Neutrophil (primary cell): ENCODE measurements at regions not wholly inside any gene's neighbourhood (a gene's known extent, or its start where the extent isn't known, plus 50 kb on each side); places are given as distances from the start of the nearest gene placed in this dataset.
"Not testable (repeated sequence)": the region's sequence is repeated elsewhere in the genome, so short reads cannot be mapped to it uniquely, and the experiment has no call there.

ENCODE experiments used
- H3K27ac ChIP-seq: fragments of 200-600 bp; sonication (generic); 2 replicates; pipeline ENCODE4 v1.5.1; 2016; ENCODE audit warnings: mild to moderate bottlenecking, moderate library complexity
- H3K27me3 ChIP-seq: fragments of 200-600 bp; sonication (generic); 2 replicates; pipeline ENCODE4 v1.6.0; 2016; ENCODE audit warnings: mild to moderate bottlenecking
- H3K36me3 ChIP-seq: fragments of 200-600 bp; sonication (generic); 2 replicates; pipeline ENCODE4 v1.5.1; 2017
- H3K4me1 ChIP-seq, 2 experiments: fragments of 200-600 bp in 1 of 2; sonication (generic) in 1 of 2; 1 replicate in 1 of 2; 2 replicates in 1 of 2; pipeline versions ENCODE4 v1.5.1 to v1.6.1; 2013 to 2016; ENCODE audit warnings: low read depth in 1 of 2, low read length in 1 of 2, mild to moderate bottlenecking in 1 of 2, moderate library complexity in 1 of 2; ENCODE audit not compliant: control insufficient read depth in 1 of 2, insufficient read depth in 1 of 2
- H3K4me3 ChIP-seq, 2 experiments: fragments of 200-600 bp in 1 of 2; sonication (generic) in 1 of 2; 1 replicate in 1 of 2; 2 replicates in 1 of 2; pipeline ENCODE4 v1.5.1; 2013 to 2016; ENCODE audit warnings: low read depth in 1 of 2, low read length in 1 of 2, mild to moderate bottlenecking in 1 of 2, moderate library complexity in 1 of 2
- H3K9me3 ChIP-seq: fragments of 200-600 bp; sonication (generic); 2 replicates; pipeline ENCODE4 v1.5.1; 2016
- TF ChIP-seq, protein P1 (sequence below): fragments of 200-600 bp; sonication (generic); IDR thresholded peaks from 2 replicates; pipeline ENCODE4 v1.5.1; 2016; ENCODE audit warnings: antibody characterized with exemption

DNA sequence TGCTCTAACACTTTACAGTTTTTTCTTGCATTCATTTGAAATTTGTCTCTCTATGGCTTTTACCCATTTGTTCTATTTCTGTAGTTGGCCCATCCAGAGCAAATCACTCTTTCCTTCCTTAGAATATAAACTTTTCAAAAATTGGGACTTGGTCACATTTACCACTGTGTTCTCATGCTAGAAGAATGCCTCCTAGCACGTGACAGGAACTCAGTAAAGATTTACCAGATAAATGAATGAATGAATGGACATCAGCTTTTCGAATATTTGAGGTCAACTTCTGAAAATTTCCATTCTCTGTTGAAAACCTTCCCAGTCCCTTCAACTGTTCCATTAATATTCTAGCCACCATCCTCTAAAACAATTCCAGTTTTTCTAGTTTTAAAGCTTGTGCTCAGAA is 294.5 kb downstream of the CD83 start:
- H3K4me1 ChIP-seq = no peaks in the 10 kb centered on the region
- H3K27ac ChIP-seq = no peak overlapping the region
- H3K36me3 ChIP-seq = no peaks in the 10 kb centered on the region
- no peaks in the 10 kb centered on the region for H3K27me3 ChIP-seq
- H3K9me3 ChIP-seq = no peaks in the 10 kb centered on the region
- no peak overlapping the region for H3K4me3 ChIP-seq
- TF ChIP-seq, protein P1, sequence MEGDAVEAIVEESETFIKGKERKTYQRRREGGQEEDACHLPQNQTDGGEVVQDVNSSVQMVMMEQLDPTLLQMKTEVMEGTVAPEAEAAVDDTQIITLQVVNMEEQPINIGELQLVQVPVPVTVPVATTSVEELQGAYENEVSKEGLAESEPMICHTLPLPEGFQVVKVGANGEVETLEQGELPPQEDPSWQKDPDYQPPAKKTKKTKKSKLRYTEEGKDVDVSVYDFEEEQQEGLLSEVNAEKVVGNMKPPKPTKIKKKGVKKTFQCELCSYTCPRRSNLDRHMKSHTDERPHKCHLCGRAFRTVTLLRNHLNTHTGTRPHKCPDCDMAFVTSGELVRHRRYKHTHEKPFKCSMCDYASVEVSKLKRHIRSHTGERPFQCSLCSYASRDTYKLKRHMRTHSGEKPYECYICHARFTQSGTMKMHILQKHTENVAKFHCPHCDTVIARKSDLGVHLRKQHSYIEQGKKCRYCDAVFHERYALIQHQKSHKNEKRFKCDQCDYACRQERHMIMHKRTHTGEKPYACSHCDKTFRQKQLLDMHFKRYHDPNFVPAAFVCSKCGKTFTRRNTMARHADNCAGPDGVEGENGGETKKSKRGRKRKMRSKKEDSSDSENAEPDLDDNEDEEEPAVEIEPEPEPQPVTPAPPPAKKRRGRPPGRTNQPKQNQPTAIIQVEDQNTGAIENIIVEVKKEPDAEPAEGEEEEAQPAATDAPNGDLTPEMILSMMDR = no peak

DNA sequence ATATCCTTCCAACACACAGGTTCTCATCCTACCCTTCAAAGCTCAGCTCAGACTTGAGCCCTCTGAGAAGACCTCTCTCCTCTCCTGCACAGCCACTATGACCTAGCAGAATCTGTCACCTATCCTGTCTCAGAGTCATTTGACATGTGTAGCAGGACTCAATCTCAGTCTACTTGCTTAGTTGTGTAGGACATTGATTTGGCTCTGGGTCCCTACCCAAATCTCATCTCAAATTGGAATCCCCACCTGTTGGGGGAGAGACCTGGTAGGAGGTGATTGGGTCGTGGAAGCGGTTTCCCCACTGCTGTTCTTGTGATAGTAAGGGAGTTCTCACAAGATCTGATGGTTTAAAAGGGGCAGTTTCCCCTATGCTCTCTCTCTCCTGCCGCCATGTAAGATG is 297.9 kb downstream of the CD83 start:
- H3K27me3 ChIP-seq = no peaks in the 10 kb centered on the region
- TF ChIP-seq, protein P1 = no peak
- H3K27ac ChIP-seq = no peak overlapping the region
- H3K9me3 ChIP-seq = no peaks in the 10 kb centered on the region
- H3K4me3 ChIP-seq = no peak overlapping the region
- H3K36me3 ChIP-seq = no peaks in the 10 kb centered on the region
- no peaks in the 10 kb centered on the region for H3K4me1 ChIP-seq

DNA sequence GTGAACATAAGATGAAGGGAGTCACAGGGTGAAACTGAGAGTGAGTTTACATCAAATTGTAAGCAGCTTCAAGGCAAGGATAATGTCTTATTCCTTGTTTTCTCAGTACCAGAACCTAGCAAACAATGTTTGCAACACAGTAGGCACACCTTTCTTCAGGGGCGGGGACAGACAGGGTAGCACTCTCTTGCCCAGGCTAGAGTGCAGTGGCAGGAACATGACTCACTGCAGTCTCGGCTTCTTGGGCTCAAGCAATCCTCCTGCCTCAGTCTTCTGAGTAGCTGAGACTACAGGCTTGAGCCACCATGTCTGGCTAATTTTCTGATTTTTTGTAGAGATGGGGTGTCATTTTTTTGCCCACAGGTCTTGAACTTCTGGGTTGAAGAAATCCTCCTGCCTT is 299.8 kb downstream of the CD83 start:
- Histone ChIP-seq H3K27ac (no peak overlapping the region), H3K36me3 (no peaks in the 10 kb centered on the region), H3K9me3 (no peaks in the 10 kb centered on the region), H3K4me3 (no peak overlapping the region), H3K4me1 (no peaks in the 10 kb centered on the region), H3K27me3 (no peaks in the 10 kb centered on the region)
- TF ChIP-seq, protein P1 = no peak

DNA sequence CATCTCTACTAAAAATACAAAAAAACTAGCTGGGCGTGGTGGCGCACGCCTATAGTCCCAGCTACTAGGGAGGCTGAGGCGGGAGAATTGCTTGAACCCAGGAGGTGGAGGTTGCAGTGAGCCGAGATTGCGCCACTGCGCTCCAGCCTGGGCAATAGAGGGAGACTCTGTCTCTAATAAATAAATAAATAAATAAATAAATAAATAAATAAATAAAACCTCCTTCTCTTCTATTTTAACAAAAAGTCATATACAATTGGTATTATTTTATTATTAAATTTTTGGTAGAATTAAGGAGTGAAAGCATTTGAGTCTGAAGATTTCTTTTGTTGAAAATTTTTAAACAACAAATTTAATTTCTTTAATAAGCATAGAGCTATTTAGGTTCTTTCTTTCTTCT is 301.7 kb downstream of the CD83 start:
- not testable (repeated sequence) for H3K4me3 ChIP-seq, H3K9me3 ChIP-seq, H3K27me3 ChIP-seq, H3K36me3 ChIP-seq, H3K4me1 ChIP-seq, H3K27ac ChIP-seq

DNA sequence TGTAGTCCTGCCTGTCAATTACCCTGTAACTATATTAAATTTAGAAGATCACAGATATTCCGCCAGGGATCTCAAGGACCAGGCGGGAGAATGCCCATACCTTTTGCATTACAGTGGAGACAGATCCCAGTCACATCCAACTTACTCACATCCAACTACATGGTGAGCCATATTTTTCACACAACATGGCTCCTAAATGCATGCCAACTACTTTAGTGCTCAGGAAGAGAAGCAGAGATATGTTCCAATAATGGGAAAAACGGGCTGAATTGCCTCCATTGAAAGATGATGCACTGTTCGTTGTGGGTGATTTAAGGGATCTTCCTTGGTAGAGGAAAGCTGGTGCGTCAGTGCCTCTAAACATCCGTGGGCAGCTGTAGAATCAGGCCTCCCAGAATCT is 304.5 kb downstream of the CD83 start:
- H3K27ac ChIP-seq = no peak overlapping the region
- no peaks in the 10 kb centered on the region for H3K4me1 ChIP-seq
- TF ChIP-seq, protein P1 = no peak
- no peaks in the 10 kb centered on the region for H3K36me3 ChIP-seq
- H3K27me3 ChIP-seq = no peaks in the 10 kb centered on the region
- no peak overlapping the region for H3K4me3 ChIP-seq
- H3K9me3 ChIP-seq = no peaks in the 10 kb centered on the region

DNA sequence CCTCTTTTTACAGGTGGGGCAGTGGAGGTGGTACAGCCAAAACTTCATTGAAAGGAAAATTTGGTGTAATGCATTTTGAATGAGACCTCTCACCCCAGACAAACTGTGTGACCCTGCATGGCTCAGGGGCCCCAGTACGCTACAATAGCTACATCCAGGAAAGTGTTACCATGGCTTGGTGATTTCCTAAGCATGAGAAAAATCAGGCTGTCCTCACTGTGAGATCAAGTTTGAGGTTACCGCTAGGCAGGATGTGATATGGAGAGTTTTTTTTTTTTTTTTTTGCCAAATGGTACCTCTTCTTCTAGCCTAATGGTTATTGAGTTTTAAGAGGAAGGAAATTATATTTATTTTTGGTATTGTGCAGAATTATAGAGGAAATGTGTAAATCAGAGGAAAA is 305.3 kb downstream of the CD83 start:
- H3K27me3 ChIP-seq = no peaks in the 10 kb centered on the region
- no peak overlapping the region for H3K27ac ChIP-seq
- H3K36me3 ChIP-seq = no peaks in the 10 kb centered on the region
- peaks cover under 1 to 5% of the 10 kb centered on the region in 2 experiments for H3K4me1 ChIP-seq
- TF ChIP-seq, protein P1 = no peak
- no peak overlapping the region for H3K4me3 ChIP-seq
- H3K9me3 ChIP-seq = no peaks in the 10 kb centered on the region
